ENCODE measurements at regions not wholly inside any gene's neighbourhood (a gene's known extent, or its start where the extent isn't known, plus 50 kb on each side); places are given as distances from the start of the nearest gene placed in this dataset.

DNA sequence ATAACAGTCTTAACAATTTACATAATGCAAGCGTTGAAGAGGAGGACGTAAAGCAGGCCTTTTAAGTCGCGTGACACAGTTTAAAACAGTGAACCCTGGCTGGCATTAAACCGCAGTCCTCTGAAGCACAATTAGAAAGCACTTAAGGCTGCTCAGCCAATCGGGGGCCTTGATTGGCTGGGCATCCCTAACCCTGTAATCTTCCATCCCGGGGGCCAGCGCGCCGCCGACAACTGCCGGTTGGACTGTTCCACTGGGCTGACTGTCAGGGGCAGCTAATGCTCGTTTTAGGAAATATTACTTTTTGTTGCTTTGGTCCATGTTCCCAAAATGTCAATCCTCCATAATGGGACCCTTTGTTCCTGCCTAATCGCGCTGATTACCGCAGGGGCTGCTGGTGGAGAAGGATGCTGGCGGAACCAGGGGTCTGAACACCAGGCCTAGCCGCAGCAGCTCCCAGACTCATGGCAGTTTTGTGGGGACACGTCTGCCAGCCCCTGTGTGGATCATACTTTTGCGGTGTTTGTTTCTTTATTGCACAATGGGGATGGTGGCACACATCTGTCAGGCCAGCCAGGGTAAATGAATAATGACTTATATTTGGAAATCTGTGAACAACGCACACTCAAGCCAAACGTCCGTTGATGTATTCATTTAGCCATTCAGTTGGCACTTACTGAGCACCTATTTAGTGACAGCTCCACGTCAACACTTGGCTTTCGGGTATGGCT lies 127.1 kb upstream of the SPACA7 start:
- Histone ChIP-seq H3K27me3 (ENCODE audit: control insufficient read depth in 2 of 2, insufficient read depth in 2 of 2, low read length in 2 of 2) (no peaks in the 10 kb centered on the region), H3K9me3 (replicated peaks in 1 of 2; ENCODE audit: control insufficient read depth in 1 of 2, insufficient read depth in 1 of 2, low read length in 2 of 2) (no peaks in the 10 kb centered on the region), H3K4me3 (replicated peaks in 1 of 3; ENCODE audit: low read depth in 2 of 3, low read length in 3 of 3) (no peak overlapping the region), H3K4me2 (replicated peaks; ENCODE audit: extremely low read depth, low read length, poor library complexity, severe bottlenecking) (no peak overlapping the region), H4K20me1 (ENCODE audit: insufficient read depth, low read length) (no peaks in the 10 kb centered on the region), H3K79me2 (ENCODE audit: insufficient read depth, low read length) (no peaks in the 10 kb centered on the region), H3K36me3 (replicated peaks in 1 of 2; ENCODE audit: control insufficient read depth in 1 of 2, insufficient read depth in 2 of 2, low read length in 2 of 2) (no peaks in the 10 kb centered on the region), H3K4me1 (ENCODE audit: control insufficient read depth in 1 of 2, insufficient read depth in 2 of 2, low read length in 2 of 2) (no peaks in the 10 kb centered on the region), H2AFZ (ENCODE audit: insufficient read depth, low read depth, low read length, poor library complexity, severe bottlenecking) (no peak overlapping the region), H3K9ac (ENCODE audit: insufficient read depth, low read length, poor library complexity, severe bottlenecking) (no peak overlapping the region), H3K27ac (ENCODE audit: low read depth in 1 of 2, low read length in 2 of 2) (no peak overlapping the region)
- DNase-seq = no peak
- TF ChIP-seq, protein P1, sequence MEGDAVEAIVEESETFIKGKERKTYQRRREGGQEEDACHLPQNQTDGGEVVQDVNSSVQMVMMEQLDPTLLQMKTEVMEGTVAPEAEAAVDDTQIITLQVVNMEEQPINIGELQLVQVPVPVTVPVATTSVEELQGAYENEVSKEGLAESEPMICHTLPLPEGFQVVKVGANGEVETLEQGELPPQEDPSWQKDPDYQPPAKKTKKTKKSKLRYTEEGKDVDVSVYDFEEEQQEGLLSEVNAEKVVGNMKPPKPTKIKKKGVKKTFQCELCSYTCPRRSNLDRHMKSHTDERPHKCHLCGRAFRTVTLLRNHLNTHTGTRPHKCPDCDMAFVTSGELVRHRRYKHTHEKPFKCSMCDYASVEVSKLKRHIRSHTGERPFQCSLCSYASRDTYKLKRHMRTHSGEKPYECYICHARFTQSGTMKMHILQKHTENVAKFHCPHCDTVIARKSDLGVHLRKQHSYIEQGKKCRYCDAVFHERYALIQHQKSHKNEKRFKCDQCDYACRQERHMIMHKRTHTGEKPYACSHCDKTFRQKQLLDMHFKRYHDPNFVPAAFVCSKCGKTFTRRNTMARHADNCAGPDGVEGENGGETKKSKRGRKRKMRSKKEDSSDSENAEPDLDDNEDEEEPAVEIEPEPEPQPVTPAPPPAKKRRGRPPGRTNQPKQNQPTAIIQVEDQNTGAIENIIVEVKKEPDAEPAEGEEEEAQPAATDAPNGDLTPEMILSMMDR (IDR thresholded peaks at IDR 0.05) = no peak
- intact Hi-C loops (cut with micrococcal nuclease) = no loop called here
- Mint-ChIP-seq H3K4me1 (no peaks in the 10 kb centered on the region), H3K36me3 (no peaks in the 10 kb centered on the region), H3K9me3 (peaks cover 0 to 2% (median 0%) of the 10 kb centered on the region in 7 donors), H3K27me3 (ENCODE audit: low read depth in 3 of 3) (peaks cover 0 to 1% (median 0%) of the 10 kb centered on the region in 3 donors), H3K27ac (no peak overlapping the region), H3K4me3 (no peak overlapping the region)
- WGBS (ENCODE audit: insufficient coverage) = 93% methylated on average over 22 of the region's 25 CpGs

DNA sequence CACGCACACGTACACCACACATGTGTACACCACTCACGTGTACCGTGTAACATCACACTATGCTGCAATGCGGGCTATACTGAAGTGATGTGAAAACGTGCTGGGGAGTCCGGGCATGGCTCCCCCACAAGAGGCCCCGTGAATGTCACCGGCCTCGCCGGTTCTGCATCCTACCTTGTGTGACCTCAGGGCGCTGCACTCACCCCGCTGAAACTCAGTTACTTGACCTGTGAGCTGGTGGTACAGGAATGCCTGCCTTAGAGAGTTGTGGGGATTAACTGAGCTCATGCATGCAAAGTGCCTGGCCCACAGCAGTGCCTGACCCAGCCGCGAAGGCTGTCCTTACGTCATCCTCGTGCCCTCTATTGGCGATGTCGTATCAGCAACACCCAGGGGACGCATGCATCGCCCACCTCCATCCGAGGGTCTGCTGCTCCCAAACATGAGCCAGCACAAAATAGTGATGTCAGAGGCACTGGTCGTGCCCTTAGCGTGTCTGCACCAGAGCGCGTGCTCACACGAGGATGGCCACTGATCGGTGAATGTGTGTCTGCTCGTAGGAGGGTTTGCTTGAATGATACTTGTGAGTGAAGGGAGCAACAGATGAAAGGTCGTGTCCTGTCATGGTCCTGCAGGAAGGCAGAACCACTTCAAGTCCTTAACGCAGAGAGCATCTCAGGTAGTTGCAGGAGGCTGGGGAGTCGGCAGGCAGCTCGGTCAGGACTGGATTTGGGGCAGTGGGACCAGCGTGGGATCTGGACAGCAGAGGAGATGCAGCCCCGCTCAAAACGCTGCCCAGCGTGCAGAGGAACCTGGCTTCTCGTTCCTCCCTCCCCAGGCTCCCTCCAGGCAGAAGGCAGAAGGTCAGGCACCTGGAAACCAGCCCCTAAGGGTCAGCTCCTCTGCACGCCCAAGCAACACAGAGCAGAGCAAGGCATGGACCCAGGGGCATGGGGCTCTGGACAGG lies 126.2 kb upstream of the SPACA7 start:
- Histone ChIP-seq H2AFZ (ENCODE audit: insufficient read depth, low read depth, low read length, poor library complexity, severe bottlenecking) (no peak overlapping the region), H3K79me2 (ENCODE audit: insufficient read depth, low read length) (no peaks in the 10 kb centered on the region), H3K9me3 (replicated peaks in 1 of 2; ENCODE audit: control insufficient read depth in 1 of 2, insufficient read depth in 1 of 2, low read length in 2 of 2) (no peaks in the 10 kb centered on the region), H3K9ac (ENCODE audit: insufficient read depth, low read length, poor library complexity, severe bottlenecking) (no peak overlapping the region), H4K20me1 (ENCODE audit: insufficient read depth, low read length) (no peaks in the 10 kb centered on the region), H3K27me3 (ENCODE audit: control insufficient read depth in 2 of 2, insufficient read depth in 2 of 2, low read length in 2 of 2) (no peaks in the 10 kb centered on the region), H3K4me2 (replicated peaks; ENCODE audit: extremely low read depth, low read length, poor library complexity, severe bottlenecking) (no peak overlapping the region), H3K36me3 (replicated peaks in 1 of 2; ENCODE audit: control insufficient read depth in 1 of 2, insufficient read depth in 2 of 2, low read length in 2 of 2) (no peaks in the 10 kb centered on the region), H3K4me3 (replicated peaks in 1 of 3; ENCODE audit: low read depth in 2 of 3, low read length in 3 of 3) (no peak overlapping the region), H3K27ac (ENCODE audit: low read depth in 1 of 2, low read length in 2 of 2) (no peak overlapping the region), H3K4me1 (ENCODE audit: control insufficient read depth in 1 of 2, insufficient read depth in 2 of 2, low read length in 2 of 2) (no peaks in the 10 kb centered on the region)
- H3K4me3 Mint-ChIP-seq = no peak overlapping the region
- TF ChIP-seq, protein P1 (IDR thresholded peaks at IDR 0.05) = no peak
- 89% methylated on average over 39 of the region's 39 CpGs for WGBS (ENCODE audit: insufficient coverage)
- H3K9me3 Mint-ChIP-seq = peaks cover 0 to 2% (median 0%) of the 10 kb centered on the region in 7 donors
- H3K27me3 Mint-ChIP-seq (ENCODE audit: low read depth in 3 of 3) = peaks cover 0 to under 1% (median 0%) of the 10 kb centered on the region in 3 donors
- intact Hi-C loops (cut with micrococcal nuclease) = no loop called here
- H3K4me1 Mint-ChIP-seq = no peaks in the 10 kb centered on the region
- no peak overlapping the region for H3K27ac Mint-ChIP-seq
- no peak for DNase-seq
- H3K36me3 Mint-ChIP-seq = no peaks in the 10 kb centered on the region
